HAP-1 (cell line): ENCODE measurements at regions not wholly inside any gene's neighbourhood (a gene's known extent, or its start where the extent isn't known, plus 50 kb on each side); places are given as distances from the start of the nearest gene placed in this dataset.
"Not testable (repeated sequence)": the region's sequence is repeated elsewhere in the genome, so short reads cannot be mapped to it uniquely, and the experiment has no call there.

ENCODE experiments used
- DNase-seq, 2 experiments: peaks; one replicate each; pipeline ENCODE4 v3.0.0-alpha.2; 2016 to 2020; ENCODE audit warnings: low spot score in 2 of 2
- H3K27me3 ChIP-seq: fragments of 250-450 bp; sonication (Bioruptor Pico); 2 replicates; pipeline ENCODE4 v1.5.1; 2020; ENCODE audit warnings: low read depth, mild to moderate bottlenecking, moderate library complexity
- H3K36me3 ChIP-seq: fragments of 250-450 bp; sonication (Bioruptor Pico); replicated peaks from 2 replicates; pipeline ENCODE4 v1.5.1; 2020; ENCODE audit warnings: mild to moderate bottlenecking
- H3K4me1 ChIP-seq: fragments of 250-450 bp; sonication (Bioruptor Pico); 2 replicates; pipeline ENCODE4 v1.5.1; 2020; ENCODE audit warnings: mild to moderate bottlenecking
- H3K4me3 ChIP-seq: fragments of 250-450 bp; sonication (Bioruptor Pico); 2 replicates; pipeline ENCODE4 v1.5.1; 2020; ENCODE audit warnings: mild to moderate bottlenecking, moderate library complexity
- H3K9me3 ChIP-seq: fragments of 250-450 bp; sonication (Bioruptor Pico); 2 replicates; pipeline ENCODE4 v1.5.1; 2020; ENCODE audit warnings: mild to moderate bottlenecking, moderate library complexity
- in situ Hi-C: fragments of 300-500 bp; cut with MboI; formaldehyde crosslinking; loops from 3 replicates; pipeline ENCODE4 v1.14.3; 2020; ENCODE audit warnings: low sequenced_read_pairs, inconsistent platforms, mixed read lengths

DNA sequence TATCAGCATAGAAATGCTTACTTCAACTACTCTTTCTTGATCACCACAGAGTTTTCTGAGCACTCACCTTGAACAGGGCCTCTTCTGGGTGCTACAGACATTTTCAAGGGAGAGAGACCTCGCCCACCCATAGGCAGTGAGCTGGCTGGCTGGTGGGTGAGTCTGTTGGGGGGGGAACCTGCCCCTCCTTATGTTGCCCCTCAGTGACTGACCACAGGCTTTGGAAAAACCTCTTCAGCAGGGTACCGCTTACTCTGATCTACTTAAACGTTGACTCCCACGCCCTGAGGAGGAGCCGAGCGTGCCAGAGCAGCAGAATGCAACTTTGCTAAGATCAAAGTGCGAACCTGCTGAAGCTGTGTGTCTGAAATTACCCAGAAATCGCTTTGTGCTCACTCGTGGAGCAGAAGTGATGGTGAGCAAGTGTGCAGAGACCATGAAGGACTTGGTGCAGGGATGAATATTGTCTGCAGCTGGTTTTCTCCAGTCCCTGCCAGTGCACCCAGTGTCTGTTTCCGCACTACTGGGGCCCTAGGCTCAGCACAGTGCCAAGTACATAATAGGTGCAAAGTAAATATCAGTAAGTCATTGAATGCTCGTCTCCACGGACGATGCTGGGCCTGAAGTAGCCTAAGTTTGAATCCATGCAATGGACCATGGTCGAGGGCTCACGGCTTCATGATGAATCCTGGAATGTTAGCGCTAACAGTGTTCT, 158.7 kb upstream of the IRF2BP2 start:
- in situ Hi-C loops: no loop called here
- peaks cover 13% of the 10 kb centered on the region for H3K4me1 ChIP-seq
- no peak for DNase-seq

DNA sequence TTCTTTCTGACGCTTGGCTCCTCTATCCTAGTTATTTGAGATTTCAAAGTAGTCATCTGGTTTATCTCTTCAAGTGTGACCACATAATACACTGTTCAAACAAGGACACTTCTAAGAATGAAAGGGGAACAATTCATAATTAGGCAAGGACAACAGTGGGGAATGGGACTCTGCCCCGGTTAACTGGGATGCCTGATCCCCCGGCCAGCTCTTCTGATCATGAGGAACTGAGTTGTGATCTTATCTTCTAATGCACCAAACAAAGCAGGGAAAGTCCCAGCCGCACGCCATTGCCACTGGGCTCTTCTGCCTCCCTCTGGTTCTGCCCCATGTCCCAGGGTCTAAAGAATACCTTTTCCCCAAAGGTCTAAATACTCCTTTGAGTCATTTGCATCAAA, 158.2 kb upstream of the IRF2BP2 start:
- in situ Hi-C loops: no loop called here
- H3K9me3 ChIP-seq: no peaks in the 10 kb centered on the region
- H3K36me3 ChIP-seq: no peaks in the 10 kb centered on the region
- H3K4me1 ChIP-seq: peaks cover 13% of the 10 kb centered on the region
- DNase-seq: no peak
- no peak overlapping the region for H3K4me3 ChIP-seq
- H3K27me3 ChIP-seq: no peaks in the 10 kb centered on the region

More for the DNA sequence above, 158.7 kb upstream of the IRF2BP2 start:
- Histone ChIP-seq H3K36me3 (no peaks in the 10 kb centered on the region), H3K9me3 (no peaks in the 10 kb centered on the region), H3K4me3 (no peak overlapping the region), H3K27me3 (no peaks in the 10 kb centered on the region)

DNA sequence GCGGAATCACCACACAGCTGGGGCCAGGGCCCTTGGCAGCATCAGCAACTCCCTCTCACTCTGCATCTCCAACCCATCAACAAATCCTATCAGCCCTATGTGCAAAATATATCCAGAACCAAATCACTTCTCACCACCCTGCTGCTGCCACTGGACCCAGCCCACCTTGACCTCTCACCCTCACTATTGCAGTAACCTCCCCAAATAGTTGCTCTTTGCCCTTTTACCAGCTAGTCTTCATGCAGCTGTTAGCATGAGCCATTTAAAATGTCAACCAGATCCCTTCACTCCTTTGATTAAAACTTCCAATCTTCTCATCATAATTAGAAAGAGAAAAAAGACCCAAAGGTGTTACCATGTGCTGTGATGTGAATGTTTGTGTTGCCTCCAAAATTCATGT, 155.7 kb upstream of the IRF2BP2 start:
- H3K27me3 ChIP-seq: no peaks in the 10 kb centered on the region
- no peaks in the 10 kb centered on the region for H3K9me3 ChIP-seq
- no peaks in the 10 kb centered on the region for H3K4me1 ChIP-seq
- no peaks in the 10 kb centered on the region for H3K36me3 ChIP-seq
- no peak for DNase-seq
- in situ Hi-C loops: no loop called here
- H3K4me3 ChIP-seq: no peak overlapping the region

DNA sequence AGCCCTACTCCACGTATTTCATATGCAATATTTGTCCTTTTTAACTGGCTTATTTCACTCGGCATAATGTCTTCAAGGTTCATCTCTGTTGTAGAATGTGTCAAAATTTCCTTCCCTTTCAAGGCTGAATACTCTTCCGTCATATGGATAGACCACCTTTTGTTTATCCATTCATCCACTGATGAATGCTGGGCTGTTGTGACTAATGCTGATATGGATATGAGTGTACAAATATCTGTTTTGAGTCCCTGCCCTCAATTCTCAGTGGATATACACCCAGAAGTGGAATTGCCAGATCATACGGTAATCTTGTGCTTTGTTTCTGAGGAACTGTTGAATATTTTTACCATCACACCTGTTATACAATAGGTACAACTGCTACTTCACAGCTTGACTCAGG, 155.2 kb upstream of the IRF2BP2 start:
- no peaks in the 10 kb centered on the region for H3K9me3 ChIP-seq
- no peak for DNase-seq
- no peak overlapping the region for H3K4me3 ChIP-seq
- no peaks in the 10 kb centered on the region for H3K36me3 ChIP-seq
- no peaks in the 10 kb centered on the region for H3K27me3 ChIP-seq
- in situ Hi-C loops: no loop called here
- H3K4me1 ChIP-seq: no peaks in the 10 kb centered on the region

GRCh38 chr1:234763910-234764309, 153.9 kb upstream of the IRF2BP2 start:
- Histone ChIP-seq H3K9me3 (no peaks in the 10 kb centered on the region), H3K36me3 (no peaks in the 10 kb centered on the region), H3K27me3 (no peaks in the 10 kb centered on the region), H3K4me1 (no peaks in the 10 kb centered on the region), H3K4me3 (no peak overlapping the region)
- in situ Hi-C loops: no loop called here
- DNase-seq: no peak

GRCh38 chr1:234763367-234763766, 153.4 kb upstream of the IRF2BP2 start:
- Histone ChIP-seq H3K4me3 (no peak overlapping the region), H3K9me3 (no peaks in the 10 kb centered on the region), H3K36me3 (no peaks in the 10 kb centered on the region), H3K4me1 (no peaks in the 10 kb centered on the region), H3K27me3 (no peaks in the 10 kb centered on the region)
- in situ Hi-C loops: no loop called here
- no peak for DNase-seq

DNA sequence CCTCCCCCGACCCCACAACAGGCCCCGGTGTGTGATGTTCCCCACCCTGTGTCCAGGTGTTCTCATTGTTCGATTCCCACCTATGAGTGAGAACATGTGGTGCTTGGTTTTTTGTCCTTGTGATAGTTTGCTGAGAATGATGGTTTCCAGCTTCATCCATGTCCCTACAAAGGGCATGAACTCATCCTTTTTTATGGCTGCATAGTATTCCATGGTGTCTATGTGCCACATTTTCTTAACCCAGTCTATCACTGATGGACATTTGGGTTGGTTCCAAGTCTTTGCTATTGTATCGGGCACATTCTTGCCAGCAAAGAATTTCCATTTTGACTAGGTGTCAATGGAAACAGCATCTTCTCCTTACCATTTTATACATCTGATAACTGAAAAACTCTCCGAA, 152.1 kb upstream of the IRF2BP2 start:
- in situ Hi-C loops, H3K9me3 ChIP-seq, DNase-seq, H3K4me1 ChIP-seq, H3K27me3 ChIP-seq, H3K36me3 ChIP-seq, H3K4me3 ChIP-seq: not testable (repeated sequence)

DNA sequence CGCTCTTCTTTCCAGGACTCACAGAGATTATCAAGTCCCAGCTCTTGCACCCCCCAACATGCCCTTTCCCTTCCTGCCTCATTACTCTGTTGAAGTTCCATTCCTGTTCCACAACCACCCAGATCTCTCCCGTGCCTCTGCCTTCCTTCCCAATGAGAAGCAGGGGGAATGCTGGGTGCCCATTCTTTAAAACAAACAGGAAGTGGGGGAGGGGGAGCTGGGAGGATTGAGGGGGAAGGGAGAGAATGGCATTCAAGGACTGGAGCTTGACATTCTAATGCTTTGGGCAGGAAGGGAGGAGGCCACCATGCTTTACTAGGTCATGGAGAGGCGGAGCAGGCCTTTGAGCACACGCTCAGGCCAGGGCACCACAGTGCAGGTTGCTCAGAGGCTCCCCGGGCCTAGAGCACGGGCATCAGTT, 150.3 kb upstream of the IRF2BP2 start:
- Histone ChIP-seq H3K4me3 (no peak overlapping the region), H3K9me3 (no peaks in the 10 kb centered on the region), H3K4me1 (no peaks in the 10 kb centered on the region), H3K36me3 (no peaks in the 10 kb centered on the region), H3K27me3 (no peaks in the 10 kb centered on the region)
- in situ Hi-C loops: no loop called here
- DNase-seq: no peak

GRCh38 chr1:234759888-234760287, 149.9 kb upstream of the IRF2BP2 start:
- no peak for DNase-seq
- no peaks in the 10 kb centered on the region for H3K27me3 ChIP-seq
- H3K9me3 ChIP-seq: no peaks in the 10 kb centered on the region
- H3K4me3 ChIP-seq: no peak overlapping the region
- H3K36me3 ChIP-seq: no peaks in the 10 kb centered on the region
- in situ Hi-C loops: no loop called here
- H3K4me1 ChIP-seq: no peaks in the 10 kb centered on the region

DNA sequence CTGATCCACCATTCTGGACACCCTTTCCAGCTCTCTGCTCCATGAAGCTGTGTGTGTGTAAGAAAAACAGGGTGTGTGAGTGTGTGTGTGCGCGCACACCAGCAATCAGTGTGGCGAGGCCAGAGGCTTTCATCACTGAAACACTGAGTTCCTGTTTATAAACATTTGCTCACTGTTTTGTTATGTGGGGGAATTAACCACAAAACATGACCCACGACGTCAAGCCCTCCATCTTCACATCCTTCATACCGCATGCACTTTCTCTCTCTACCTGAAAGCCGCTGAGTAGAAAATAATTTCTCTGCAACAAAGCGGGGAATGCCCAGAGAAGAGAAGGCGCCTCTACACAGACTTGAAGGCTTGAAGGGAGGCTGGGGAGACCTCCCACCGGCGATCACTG, 148.9 kb upstream of the IRF2BP2 start:
- no peaks in the 10 kb centered on the region for H3K27me3 ChIP-seq
- no peaks in the 10 kb centered on the region for H3K36me3 ChIP-seq
- no peak overlapping the region for H3K4me3 ChIP-seq
- no peaks in the 10 kb centered on the region for H3K9me3 ChIP-seq
- DNase-seq: no peak
- in situ Hi-C loops: no loop called here
- no peaks in the 10 kb centered on the region for H3K4me1 ChIP-seq

- H3K27me3 ChIP-seq: no peaks in the 10 kb centered on the region
- no peak for DNase-seq
- H3K4me1 ChIP-seq: no peaks in the 10 kb centered on the region
- no peak overlapping the region for H3K4me3 ChIP-seq
- in situ Hi-C loops: no loop called here
- H3K9me3 ChIP-seq: no peaks in the 10 kb centered on the region
- H3K36me3 ChIP-seq: no peaks in the 10 kb centered on the region
Measured at GRCh38 chr1:234756857-234757256, 146.9 kb upstream of the IRF2BP2 start.

GRCh38 chr1:234756066-234756774, 146.2 kb upstream of the IRF2BP2 start:
- Histone ChIP-seq H3K9me3 (no peaks in the 10 kb centered on the region), H3K4me1 (no peaks in the 10 kb centered on the region), H3K27me3 (no peaks in the 10 kb centered on the region), H3K36me3 (no peaks in the 10 kb centered on the region), H3K4me3 (no peak overlapping the region)
- DNase-seq: no peak
- in situ Hi-C loops: no loop called here

- Histone ChIP-seq H3K27me3 (no peaks in the 10 kb centered on the region), H3K36me3 (no peaks in the 10 kb centered on the region), H3K9me3 (no peaks in the 10 kb centered on the region), H3K4me3 (no peak overlapping the region), H3K4me1 (no peaks in the 10 kb centered on the region)
- no peak for DNase-seq
- in situ Hi-C loops: no loop called here
Measured at GRCh38 chr1:234755449-234755863, 145.5 kb upstream of the IRF2BP2 start.

GRCh38 chr1:234753979-234754378, 144.0 kb upstream of the IRF2BP2 start:
- DNase-seq: no peak
- Histone ChIP-seq H3K4me3 (no peak overlapping the region), H3K36me3 (no peaks in the 10 kb centered on the region), H3K27me3 (no peaks in the 10 kb centered on the region), H3K4me1 (no peaks in the 10 kb centered on the region), H3K9me3 (no peaks in the 10 kb centered on the region)
- in situ Hi-C loops: no loop called here
